Uterus (tissue), 2 donors: ENCODE measurements at regions not wholly inside any gene's neighbourhood (a gene's known extent, or its start where the extent isn't known, plus 50 kb on each side); places are given as distances from the start of the nearest gene placed in this dataset.

Source experiments
- CTCF ChIP-seq, 4 experiments: fragments of 200-600 bp in 2 of 4; fragments of 450-650 bp in 2 of 4; sonication (generic) in 2 of 4; IDR thresholded peaks; one replicate each; pipeline ENCODE4 v1.5.1; 2016 to 2019; ENCODE audit warnings: antibody characterized with exemption in 4 of 4, mild to moderate bottlenecking in 2 of 4, moderate library complexity in 1 of 4
- POLR2A ChIP-seq, 2 donors: fragments of 450-650 bp; IDR thresholded peaks; one replicate each; pipeline ENCODE4 v1.6.1; 2016; ENCODE audit warnings: antibody characterized with exemption in 2 of 2, mild to moderate bottlenecking in 1 of 2, moderate library complexity in 1 of 2

DNA sequence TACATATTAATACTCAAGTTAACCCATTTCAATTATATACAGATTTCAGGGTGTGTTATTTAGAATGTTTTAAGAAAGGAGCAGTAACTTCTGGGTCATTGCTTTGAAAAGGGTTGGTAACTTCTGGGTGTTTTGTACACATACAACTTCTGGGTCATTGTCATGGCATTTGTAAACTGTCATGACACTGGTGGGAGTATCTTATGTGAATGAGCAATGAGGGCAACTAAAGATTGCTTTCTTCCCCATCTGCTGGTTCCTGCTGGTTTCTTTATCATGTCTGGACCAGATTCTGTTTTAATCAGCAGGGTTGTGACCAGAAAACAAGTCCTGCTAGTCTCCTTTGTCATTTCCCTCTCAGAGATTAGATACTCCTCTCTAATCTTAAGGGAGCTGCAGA, 713.3 kb downstream of the LRFN5 start:
- TF ChIP-seq CTCF (IDR thresholded peaks at IDR 0.05) (no peak), POLR2A (IDR thresholded peaks at IDR 0.05) (no peak)
